Breast epithelium (tissue), 4 donors: ENCODE measurements at regions not wholly inside any gene's neighbourhood (a gene's known extent, or its start where the extent isn't known, plus 50 kb on each side); places are given as distances from the start of the nearest gene placed in this dataset.

Experiments
- DNase-seq, 2 donors: peaks; one replicate each; pipeline ENCODE4 v3.0.0-alpha.2; 2019; ENCODE audit warnings: low spot score in 2 of 2
- H3K27ac ChIP-seq, 2 donors: fragments of 200-600 bp; sonication (generic) in 1 of 2; one replicate each; pipeline ENCODE4 v1.5.1; 2016 to 2019; ENCODE audit warnings: mild to moderate bottlenecking in 1 of 2
- H3K27me3 ChIP-seq, 2 donors: fragments of 200-600 bp; sonication (generic) in 1 of 2; one replicate each; pipeline versions ENCODE4 v1.5.1 to v1.6.0; 2017 to 2019; ENCODE audit warnings: control low read depth in 1 of 2, mild to moderate bottlenecking in 1 of 2
- H3K36me3 ChIP-seq: fragments of 200-600 bp; one replicate; pipeline ENCODE4 v1.5.1; 2019
- H3K4me1 ChIP-seq, 2 donors: fragments of 200-600 bp; sonication (generic); one replicate each; pipeline ENCODE4 v1.5.1; 2016 to 2019; ENCODE audit warnings: control low read depth in 1 of 2
- H3K4me3 ChIP-seq, 3 donors: fragments of 200-600 bp; sonication (generic); 1 replicate in 2 of 3; 2 replicates in 1 of 3; pipeline ENCODE4 v1.5.1; 2016 to 2019; ENCODE audit warnings: mild to moderate bottlenecking in 3 of 3, moderate library complexity in 2 of 3
- H3K9me3 ChIP-seq, 2 donors: fragments of 200-600 bp; sonication (generic) in 1 of 2; one replicate each; pipeline ENCODE4 v1.5.1; 2016 to 2019; ENCODE audit warnings: control low read depth in 1 of 2
- POLR2A ChIP-seq: fragments of 450-650 bp; IDR thresholded peaks from one replicate; pipeline ENCODE4 v1.6.1; 2016; ENCODE audit warnings: antibody characterized with exemption, mild to moderate bottlenecking, moderate library complexity
- POLR2AphosphoS5 ChIP-seq, 3 donors: sonication (generic); formaldehyde crosslinking; IDR thresholded peaks; one replicate each; pipeline ENCODE4 v1.6.1; 2017; ENCODE audit warnings: antibody characterized with exemption in 3 of 3
- intact Hi-C: fragments of 100-400 bp; cut with DNase I; formaldehyde crosslinking; loops from one replicate; pipeline ENCODE4 v1.15.1; 2023; ENCODE audit warnings: low total_unique reads
- TF ChIP-seq, protein P1 (sequence below), 3 donors: fragments of 450-650 bp; IDR thresholded peaks; one replicate each; pipeline ENCODE4 v1.5.1; 2016 to 2017; ENCODE audit warnings: antibody characterized with exemption in 3 of 3, mild to moderate bottlenecking in 3 of 3, moderate library complexity in 3 of 3

DNA sequence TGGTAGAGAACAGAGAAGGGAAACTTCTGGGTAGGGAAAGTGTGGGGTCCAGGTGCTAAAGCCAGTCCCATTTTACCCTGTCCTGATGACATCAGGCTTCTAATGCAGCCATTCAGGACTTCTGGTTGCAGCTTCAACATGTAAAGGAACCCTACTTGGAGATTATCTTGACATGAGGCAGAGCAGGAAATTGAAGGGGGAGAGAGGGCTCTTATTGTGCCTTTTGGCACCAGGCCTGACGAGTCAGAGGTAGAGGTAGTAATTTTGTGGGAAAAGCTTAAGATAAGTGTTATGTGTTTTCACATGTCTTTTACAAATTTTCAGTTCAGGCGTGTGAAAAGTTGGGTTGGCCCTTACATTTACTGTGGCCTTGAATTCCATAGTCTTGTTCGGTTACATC, 102.4 kb upstream of the APC start:
- intact Hi-C loops: no loop called here
- DNase-seq: no peak
- H3K27ac ChIP-seq: no peak overlapping the region
- H3K36me3 ChIP-seq: no peaks in the 10 kb centered on the region
- H3K27me3 ChIP-seq: no peaks in the 10 kb centered on the region
- no peak for TF ChIP-seq POLR2A
- no peak for TF ChIP-seq POLR2AphosphoS5 (IDR thresholded peaks at IDR 0.05)
- TF ChIP-seq, protein P1, sequence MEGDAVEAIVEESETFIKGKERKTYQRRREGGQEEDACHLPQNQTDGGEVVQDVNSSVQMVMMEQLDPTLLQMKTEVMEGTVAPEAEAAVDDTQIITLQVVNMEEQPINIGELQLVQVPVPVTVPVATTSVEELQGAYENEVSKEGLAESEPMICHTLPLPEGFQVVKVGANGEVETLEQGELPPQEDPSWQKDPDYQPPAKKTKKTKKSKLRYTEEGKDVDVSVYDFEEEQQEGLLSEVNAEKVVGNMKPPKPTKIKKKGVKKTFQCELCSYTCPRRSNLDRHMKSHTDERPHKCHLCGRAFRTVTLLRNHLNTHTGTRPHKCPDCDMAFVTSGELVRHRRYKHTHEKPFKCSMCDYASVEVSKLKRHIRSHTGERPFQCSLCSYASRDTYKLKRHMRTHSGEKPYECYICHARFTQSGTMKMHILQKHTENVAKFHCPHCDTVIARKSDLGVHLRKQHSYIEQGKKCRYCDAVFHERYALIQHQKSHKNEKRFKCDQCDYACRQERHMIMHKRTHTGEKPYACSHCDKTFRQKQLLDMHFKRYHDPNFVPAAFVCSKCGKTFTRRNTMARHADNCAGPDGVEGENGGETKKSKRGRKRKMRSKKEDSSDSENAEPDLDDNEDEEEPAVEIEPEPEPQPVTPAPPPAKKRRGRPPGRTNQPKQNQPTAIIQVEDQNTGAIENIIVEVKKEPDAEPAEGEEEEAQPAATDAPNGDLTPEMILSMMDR (IDR thresholded peaks at IDR 0.05): no peak
- H3K4me3 ChIP-seq: no peak overlapping the region
- H3K4me1 ChIP-seq: no peaks in the 10 kb centered on the region
- H3K9me3 ChIP-seq: peaks cover 0 to 10% of the 10 kb centered on the region in 2 donors

DNA sequence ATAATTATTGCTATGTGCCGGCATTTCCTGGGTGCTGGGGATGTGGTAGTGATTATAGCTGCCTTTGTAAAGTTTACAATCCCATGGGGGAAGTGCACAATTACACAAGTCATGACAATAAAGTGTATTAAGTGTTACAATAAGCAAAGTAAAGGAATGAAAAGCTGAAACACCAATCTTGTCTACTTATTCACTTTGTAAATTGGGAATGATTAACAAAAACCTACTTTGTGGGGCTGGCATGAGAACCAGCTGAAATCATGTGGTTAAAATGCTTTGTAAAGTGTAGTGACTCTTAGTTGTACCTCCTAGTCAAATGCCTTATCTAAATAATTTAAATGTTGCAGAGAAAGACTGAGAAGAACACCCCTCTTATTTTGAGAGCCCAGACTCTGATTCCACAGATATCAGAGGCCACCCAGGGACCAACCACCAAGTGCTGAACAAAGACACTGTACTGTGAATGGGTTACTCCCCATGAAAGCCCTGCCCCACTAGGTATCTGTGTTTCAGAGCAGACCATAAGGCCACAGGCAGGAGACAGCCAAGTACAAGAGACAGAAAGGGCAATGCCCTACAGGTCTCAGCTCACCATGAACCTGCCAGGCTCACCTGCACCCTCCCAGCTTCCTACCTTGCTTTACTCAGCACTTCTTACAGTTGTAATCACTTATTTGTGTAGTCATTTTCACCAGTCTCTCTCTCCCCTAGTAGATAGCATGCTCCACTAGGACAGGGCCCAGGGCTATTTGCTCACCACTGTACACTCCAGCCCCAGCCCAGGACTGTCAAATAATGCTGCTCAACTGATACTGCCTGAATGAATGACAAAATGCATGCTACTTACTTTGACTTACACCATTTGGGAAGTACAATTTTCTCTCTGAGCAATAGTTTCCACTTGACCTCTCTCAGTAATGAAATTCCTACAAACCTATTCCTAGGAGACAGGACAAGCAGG, 101.6 kb upstream of the APC start:
- Histone ChIP-seq H3K4me1 (no peaks in the 10 kb centered on the region), H3K4me3 (no peak overlapping the region), H3K9me3 (peaks cover 0 to 10% of the 10 kb centered on the region in 2 donors), H3K36me3 (no peaks in the 10 kb centered on the region), H3K27ac (no peak overlapping the region), H3K27me3 (no peaks in the 10 kb centered on the region)
- TF ChIP-seq, protein P1 (IDR thresholded peaks at IDR 0.05): no peak
- TF ChIP-seq POLR2A (no peak), POLR2AphosphoS5 (IDR thresholded peaks at IDR 0.05) (no peak)
- intact Hi-C loops: no loop called here
- no peak for DNase-seq

DNA sequence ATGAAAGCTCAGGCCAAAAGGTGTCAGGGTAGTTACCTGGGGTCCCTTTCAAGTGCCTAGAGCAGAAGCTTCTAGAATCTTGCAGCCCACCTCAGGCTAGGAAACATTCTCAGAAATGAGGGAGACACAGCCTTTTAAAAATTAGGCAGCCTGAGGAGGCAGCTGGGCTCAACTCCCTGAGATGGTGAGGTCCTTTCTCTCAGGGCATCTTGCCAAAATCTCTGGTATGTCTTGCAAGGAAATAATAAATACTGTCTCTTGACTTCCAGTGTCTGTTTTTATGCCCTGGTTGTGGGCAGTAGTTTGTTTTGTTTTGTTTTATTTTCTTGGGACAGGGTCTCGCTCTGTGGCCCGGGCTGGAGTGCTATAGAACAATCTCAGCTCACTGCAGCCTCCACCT, 100.9 kb upstream of the APC start:
- Histone ChIP-seq H3K27me3 (no peaks in the 10 kb centered on the region), H3K27ac (no peak overlapping the region), H3K36me3 (no peaks in the 10 kb centered on the region), H3K4me3 (no peak overlapping the region), H3K9me3 (peaks cover 0 to 10% of the 10 kb centered on the region in 2 donors), H3K4me1 (no peaks in the 10 kb centered on the region)
- DNase-seq: no peak
- intact Hi-C loops: no loop called here
- TF ChIP-seq, protein P1 (IDR thresholded peaks at IDR 0.05): no peak
- no peak for TF ChIP-seq POLR2AphosphoS5 (IDR thresholded peaks at IDR 0.05)
- no peak for TF ChIP-seq POLR2A

DNA sequence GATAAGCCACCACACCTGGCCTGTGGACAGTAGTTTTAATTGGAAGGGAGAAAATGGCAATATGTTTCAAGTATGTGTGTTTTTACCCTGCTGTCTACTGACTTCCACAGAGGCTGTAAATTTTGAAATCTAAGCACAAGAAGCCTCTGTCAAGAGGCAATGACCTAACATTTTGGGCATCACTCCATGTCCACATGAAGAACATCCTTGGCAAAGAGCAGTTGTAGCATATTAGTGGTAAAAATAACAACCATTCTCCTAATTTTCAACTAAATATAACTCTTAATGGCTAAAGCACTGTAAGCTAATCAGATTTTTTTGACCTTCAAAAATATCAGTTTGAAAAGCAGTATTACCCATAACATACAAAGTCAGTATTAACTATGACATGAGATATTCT, 100.3 kb upstream of the APC start:
- no peak for DNase-seq
- H3K36me3 ChIP-seq: no peaks in the 10 kb centered on the region
- no peaks in the 10 kb centered on the region for H3K4me1 ChIP-seq
- TF ChIP-seq, protein P1 (IDR thresholded peaks at IDR 0.05): no peak
- TF ChIP-seq POLR2A (no peak), POLR2AphosphoS5 (IDR thresholded peaks at IDR 0.05) (no peak)
- peaks cover 0 to 4% of the 10 kb centered on the region in 2 donors for H3K9me3 ChIP-seq
- intact Hi-C loops: no loop called here
- H3K27ac ChIP-seq: no peak overlapping the region
- no peak overlapping the region for H3K4me3 ChIP-seq
- H3K27me3 ChIP-seq: no peaks in the 10 kb centered on the region

DNA sequence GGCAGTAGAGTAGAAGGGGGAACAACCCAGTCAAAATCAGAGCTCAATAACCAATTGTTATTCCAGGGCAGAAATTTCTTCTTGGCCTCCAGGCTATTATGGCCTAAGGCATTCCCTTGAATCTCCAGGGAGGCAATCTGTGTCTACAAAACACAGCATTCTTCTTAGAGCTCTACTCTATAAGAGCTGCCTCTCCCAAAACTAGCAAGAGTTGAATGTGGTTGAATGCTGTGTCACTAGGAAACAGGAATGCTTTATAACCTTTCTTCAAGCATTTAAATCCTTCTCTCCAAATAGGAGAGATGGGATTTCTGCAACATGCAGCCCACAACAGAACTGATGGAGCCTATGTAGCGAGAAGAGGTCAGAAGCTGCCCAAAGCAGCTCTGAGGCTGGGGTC, 97.1 kb upstream of the APC start:
- no peaks in the 10 kb centered on the region for H3K36me3 ChIP-seq
- no peaks in the 10 kb centered on the region for H3K27me3 ChIP-seq
- no peak for DNase-seq
- H3K9me3 ChIP-seq: no peaks in the 10 kb centered on the region
- no peak overlapping the region for H3K4me3 ChIP-seq
- TF ChIP-seq POLR2AphosphoS5 (IDR thresholded peaks at IDR 0.05): no peak
- TF ChIP-seq, protein P1 (IDR thresholded peaks at IDR 0.05): no peak
- TF ChIP-seq POLR2A: no peak
- no peaks in the 10 kb centered on the region for H3K4me1 ChIP-seq
- intact Hi-C loops: no loop called here
- no peak overlapping the region for H3K27ac ChIP-seq
